Non-pigmented ciliary epithelial cell (primary cell): ENCODE measurements at regions not wholly inside any gene's neighbourhood (a gene's known extent, or its start where the extent isn't known, plus 50 kb on each side); places are given as distances from the start of the nearest gene placed in this dataset.

Experiments used
- DNase-seq: peaks from one replicate; pipeline ENCODE4 v3.0.0-alpha.2; 2010; ENCODE audit warnings: low read depth

GRCh38 chr11:13062115-13062514 is 53.0 kb downstream of the RASSF10 start:
- no peak for DNase-seq

- no peak for DNase-seq
Observed at GRCh38 chr11:13064593-13064992, 55.5 kb downstream of the RASSF10 start.

- no peak for DNase-seq
Observed at GRCh38 chr11:13065200-13065787, 56.2 kb downstream of the RASSF10 start.

- DNase-seq: no peak
Observed at GRCh38 chr11:13068211-13068610, 59.1 kb downstream of the RASSF10 start.

- DNase-seq: peak; percentile 5
Observed at GRCh38 chr11:13073119-13073981, 64.2 kb downstream of the RASSF10 start.

GRCh38 chr11:13074714-13075464 is 65.8 kb downstream of the RASSF10 start:
- no peak for DNase-seq

- DNase-seq: no peak
Observed at GRCh38 chr11:13076961-13077360, 67.8 kb downstream of the RASSF10 start.

GRCh38 chr11:13080861-13081260 is 71.7 kb downstream of the RASSF10 start:
- DNase-seq: no peak

- no peak for DNase-seq
Observed at GRCh38 chr11:13082588-13082987, 73.5 kb downstream of the RASSF10 start.

GRCh38 chr11:13090228-13090708 is 81.2 kb downstream of the RASSF10 start:
- no peak for DNase-seq

GRCh38 chr11:13091373-13091772 is 82.3 kb downstream of the RASSF10 start:
- no peak for DNase-seq

GRCh38 chr11:13091804-13092203 is 82.7 kb downstream of the RASSF10 start:
- DNase-seq: no peak

- no peak for DNase-seq
Observed at GRCh38 chr11:13094930-13095687, 86.0 kb downstream of the RASSF10 start.

- no peak for DNase-seq
Observed at GRCh38 chr11:13098063-13098462, 88.9 kb downstream of the RASSF10 start.

GRCh38 chr11:13098616-13099289 is 89.6 kb downstream of the RASSF10 start:
- DNase-seq: no peak

GRCh38 chr11:13101644-13102512 is 92.8 kb downstream of the RASSF10 start:
- DNase-seq: no peak

- DNase-seq: no peak
Observed at GRCh38 chr11:13102513-13102840, 93.4 kb downstream of the RASSF10 start.

GRCh38 chr11:13102865-13103539 is 93.9 kb downstream of the RASSF10 start:
- DNase-seq: no peak

GRCh38 chr11:13103962-13104554 is 94.9 kb downstream of the RASSF10 start:
- DNase-seq: no peak
